ENCODE measurements at regions not wholly inside any gene's neighbourhood (a gene's known extent, or its start where the extent isn't known, plus 50 kb on each side); places are given as distances from the start of the nearest gene placed in this dataset.
"Not testable (repeated sequence)": the region's sequence is repeated elsewhere in the genome, so short reads cannot be mapped to it uniquely, and the experiment has no call there.

- Histone ChIP-seq H3K36me3 (replicated peaks in 1 of 2) (no peaks in the 10 kb centered on the region), H3K27me3 (no peaks in the 10 kb centered on the region), H3K9me3 (replicated peaks in 1 of 3) (no peaks in the 10 kb centered on the region), H3K4me1 (replicated peaks in 1 of 2) (no peaks in the 10 kb centered on the region), H3K4me3 (no peak overlapping the region), H3K27ac (no peak overlapping the region)
- TF ChIP-seq CTCF (IDR thresholded peaks at IDR 0.05), result no peak
- TF ChIP-seq POLR2A (IDR thresholded peaks at IDR 0.05), result no peak
- no peak for DNase-seq
- intact Hi-C loops (cut with DNase I), result no loop called here
- 61 to 68% (median 63%) methylated on average over 13 of the region's 13 CpGs for WGBS, 4 donors
These were observed 208.3 kb downstream of the EMP1 start for GRCh38 chr12:13404631-13405473.

GRCh38 chr12:13404111-13404628 is 207.6 kb downstream of the EMP1 start:
- H3K9me3 ChIP-seq (replicated peaks in 1 of 3), result no peaks in the 10 kb centered on the region
- no peaks in the 10 kb centered on the region for H3K4me1 ChIP-seq (replicated peaks in 1 of 2)
- WGBS, 4 donors, result 45 to 60% (median 54%) methylated on average over 3 to 6 of the region's 6 CpGs
- no peak for DNase-seq
- TF ChIP-seq POLR2A (IDR thresholded peaks at IDR 0.05) (no peak), CTCF (IDR thresholded peaks at IDR 0.05) (no peak)
- no peak overlapping the region for H3K27ac ChIP-seq
- no peaks in the 10 kb centered on the region for H3K27me3 ChIP-seq
- intact Hi-C loops (cut with DNase I), result no loop called here
- H3K36me3 ChIP-seq (replicated peaks in 1 of 2), result no peaks in the 10 kb centered on the region
- no peak overlapping the region for H3K4me3 ChIP-seq

GRCh38 chr12:13391375-13391774 is 194.8 kb downstream of the EMP1 start:
- intact Hi-C loops (cut with DNase I); H3K36me3 ChIP-seq (replicated peaks in 1 of 2); H3K4me3 ChIP-seq; DNase-seq; H3K9me3 ChIP-seq (replicated peaks in 1 of 3); H3K27ac ChIP-seq; H3K27me3 ChIP-seq: not testable (repeated sequence)
- WGBS, 4 donors, result 56 to 84% (median 67%) methylated on average over 1 to 2 of the region's 2 CpGs
- peaks cover 0 to 11% of the 10 kb centered on the region in 2 donors for H3K4me1 ChIP-seq (replicated peaks in 1 of 2)

GRCh38 chr12:13390918-13391317 is 194.4 kb downstream of the EMP1 start:
- H3K4me3 ChIP-seq, result no peak overlapping the region
- no peak for TF ChIP-seq POLR2A (IDR thresholded peaks at IDR 0.05)
- no peak for TF ChIP-seq CTCF (IDR thresholded peaks at IDR 0.05)
- H3K4me1 ChIP-seq (replicated peaks in 1 of 2), result peaks cover 0 to 11% of the 10 kb centered on the region in 2 donors
- no peak for DNase-seq
- no peaks in the 10 kb centered on the region for H3K9me3 ChIP-seq (replicated peaks in 1 of 3)
- peak overlapping the region in 1 of 5 donors; percentile 26 for H3K27ac ChIP-seq
- intact Hi-C loops (cut with DNase I), result no loop called here
- no peaks in the 10 kb centered on the region for H3K36me3 ChIP-seq (replicated peaks in 1 of 2)
- H3K27me3 ChIP-seq, result no peaks in the 10 kb centered on the region
- 63 to 74% (median 65%) methylated on average over 7 of the region's 7 CpGs for WGBS, 4 donors
